GM23248 (cell line): ENCODE measurements at regions not wholly inside any gene's neighbourhood (a gene's known extent, or its start where the extent isn't known, plus 50 kb on each side); places are given as distances from the start of the nearest gene placed in this dataset.

Source experiments
- EZH2 ChIP-seq: fragments of 200-600 bp; sonication (generic); IDR thresholded peaks from 2 replicates; pipeline ENCODE4 v1.6.1; 2018; ENCODE audit warnings: antibody characterized with exemption, mild to moderate bottlenecking; ENCODE audit not compliant: insufficient read depth, poor library complexity, severe bottlenecking
- EZH2phosphoT487 ChIP-seq: fragments of 200-600 bp; sonication (generic); IDR thresholded peaks from 2 replicates; pipeline ENCODE4 v1.6.1; 2018; ENCODE audit warnings: antibody characterized with exemption, moderate library complexity, mild to moderate bottlenecking, low read depth; ENCODE audit not compliant: insufficient read depth

DNA sequence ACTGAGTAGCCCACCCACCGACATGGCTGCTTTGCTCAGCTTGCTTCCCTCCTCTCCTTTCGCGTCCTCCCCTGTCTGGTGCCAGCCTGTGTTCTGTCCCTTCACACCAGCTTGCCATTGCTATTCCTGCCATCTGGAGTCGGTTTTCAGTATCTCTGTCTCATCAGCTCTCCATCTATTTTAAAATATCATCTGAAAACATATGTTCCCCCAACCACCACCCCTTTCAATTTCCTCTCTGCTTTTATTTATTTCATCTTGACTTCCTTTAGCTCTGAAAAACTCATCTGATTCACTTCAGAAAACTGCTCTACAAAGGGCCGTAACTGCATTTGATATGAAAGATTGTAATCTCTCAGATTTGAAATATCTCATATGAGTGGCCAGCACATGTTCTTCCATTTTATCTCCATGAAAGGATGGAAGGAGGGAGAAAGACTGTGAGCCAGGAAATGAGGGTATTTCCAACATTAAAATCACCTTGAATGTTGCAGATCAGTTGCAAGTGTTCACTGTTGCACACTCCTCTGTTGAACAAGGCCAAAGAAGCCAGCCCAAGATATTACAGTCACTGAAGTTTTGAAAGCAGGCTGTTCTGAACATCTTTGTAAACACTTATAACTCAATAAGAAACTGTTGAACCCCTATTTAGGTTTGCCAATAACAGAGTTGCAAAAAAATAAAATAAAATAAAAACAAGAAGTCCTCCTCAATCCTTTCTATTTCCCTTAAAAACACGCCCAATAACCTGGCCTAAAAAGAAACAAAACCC lies 202.4 kb upstream of the NEBL start:
- TF ChIP-seq EZH2 (no peak), EZH2phosphoT487 (no peak)
